A673 (cell line): ENCODE measurements at regions not wholly inside any gene's neighbourhood (a gene's known extent, or its start where the extent isn't known, plus 50 kb on each side); places are given as distances from the start of the nearest gene placed in this dataset.

Experiments used
- BruUV-seq: library from RNA; stranded (reverse); fragments of 400-500 nt; replicated peaks from 2 replicates; lab custom pipeline; 2021; lab: Mats Ljungman, UMichigan
- CTCF ChIA-PET: fragments of 300-600 bp; sonication (Branson Sonifier 250); formaldehyde crosslinking; loops from one replicate; lab custom pipeline; 2022; ENCODE audit warnings: antibody characterized with exemption; lab: Charles Lee
- POLR2A ChIA-PET: fragments of 300-600 bp; sonication (Branson Sonifier 250); formaldehyde crosslinking; loops from one replicate; lab custom pipeline; 2022; ENCODE audit warnings: antibody characterized with exemption; ENCODE audit not compliant: low non-redundant PET; lab: Charles Lee
- DNase-seq: peaks from one replicate; pipeline ENCODE4 v3.0.0-alpha.2; 2015; ENCODE audit warnings: low spot score
- H3K27ac ChIP-seq: fragments of 200-600 bp; sonication (generic); 2 replicates; pipeline ENCODE4 v1.5.1; 2016; ENCODE audit warnings: mixed run types, low read depth, mild to moderate bottlenecking, mixed read lengths, antibody characterized with exemption, low read length; ENCODE audit not compliant: poor library complexity, severe bottlenecking
- H3K27me3 ChIP-seq: fragments of 200-600 bp; sonication (generic); replicated peaks from 2 replicates; pipeline ENCODE4 v1.6.1; 2017; ENCODE audit warnings: mixed run types, low read depth, mild to moderate bottlenecking, mixed read lengths, antibody characterized with exemption, low read length; ENCODE audit not compliant: insufficient read depth, poor library complexity
- H3K36me3 ChIP-seq: fragments of 200-600 bp; sonication (generic); 2 replicates; pipeline ENCODE4 v1.6.1; 2016; ENCODE audit warnings: mixed run types, mild to moderate bottlenecking, mixed read lengths, antibody characterized with exemption, low read length; ENCODE audit not compliant: insufficient read depth, poor library complexity, severe bottlenecking
- H3K4me1 ChIP-seq: fragments of 200-600 bp; sonication (generic); 2 replicates; pipeline ENCODE4 v1.6.1; 2017; ENCODE audit warnings: mixed run types, mild to moderate bottlenecking, mixed read lengths, antibody characterized with exemption, low read length; ENCODE audit not compliant: insufficient read depth, poor library complexity, severe bottlenecking
- H3K4me3 ChIP-seq: fragments of 200-600 bp; sonication (generic); 2 replicates; pipeline ENCODE4 v1.5.1; 2016; ENCODE audit warnings: low read depth, mixed run types, mild to moderate bottlenecking, mixed read lengths, low read length; ENCODE audit not compliant: poor library complexity, severe bottlenecking
- H3K9me3 ChIP-seq: fragments of 200-600 bp; sonication (generic); 2 replicates; pipeline ENCODE4 v1.6.1; 2016; ENCODE audit warnings: mixed run types, low read depth, mild to moderate bottlenecking, mixed read lengths, antibody characterized with exemption, low read length; ENCODE audit not compliant: poor library complexity, severe bottlenecking
- EZH2 ChIP-seq: fragments of 200-600 bp; sonication (generic); IDR thresholded peaks from 2 replicates; pipeline ENCODE4 v1.6.1; 2017; ENCODE audit warnings: borderline replicate concordance, low read depth, mild to moderate bottlenecking, mixed read lengths, antibody characterized with exemption, low read length; ENCODE audit not compliant: poor library complexity, severe bottlenecking
- intact Hi-C: fragments of 100-400 bp; cut with micrococcal nuclease; formaldehyde crosslinking; loops from one replicate; pipeline ENCODE4 v1.10.0; 2022; ENCODE audit not compliant: unreplicated experiment
- TF ChIP-seq, protein P1 (sequence below): fragments of 300-800, 200-600 bp; sonication (generic); conservative IDR thresholded peaks from 2 replicates; pipeline ENCODE4 v1.5.1; 2017; ENCODE audit warnings: low read depth, mild to moderate bottlenecking, antibody characterized with exemption, low read length, moderate library complexity, mixed read lengths

DNA sequence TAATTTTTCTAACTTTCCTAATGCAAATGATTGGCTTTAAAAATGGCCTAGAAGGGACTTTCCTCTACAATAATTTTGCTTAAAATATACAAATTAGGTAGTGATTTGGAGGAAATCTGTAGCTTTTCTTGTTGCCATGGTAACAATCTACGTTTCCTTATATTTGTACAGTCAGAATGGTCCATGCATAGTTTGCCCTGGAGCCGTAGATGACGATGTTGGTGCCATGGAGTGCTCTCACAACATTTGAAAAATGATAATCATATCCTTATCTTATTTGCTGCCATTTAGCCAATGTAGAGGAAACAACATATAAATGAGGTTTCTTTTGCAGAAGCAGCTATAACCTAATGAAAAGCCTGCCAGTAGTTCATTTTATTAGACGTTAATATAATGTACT lies 89.0 kb upstream of the NMU start:
- no peak overlapping the region for H3K27ac ChIP-seq
- BruUV-seq: no TSS peak
- no peak for DNase-seq
- no peaks in the 10 kb centered on the region for H3K36me3 ChIP-seq
- ChIA-PET POLR2A (no interaction called here), CTCF (no interaction called here)
- intact Hi-C loops: no loop called here
- no peaks in the 10 kb centered on the region for H3K27me3 ChIP-seq
- H3K9me3 ChIP-seq: no peaks in the 10 kb centered on the region
- no peak overlapping the region for H3K4me3 ChIP-seq
- H3K4me1 ChIP-seq: no peaks in the 10 kb centered on the region
- TF ChIP-seq, protein P1, sequence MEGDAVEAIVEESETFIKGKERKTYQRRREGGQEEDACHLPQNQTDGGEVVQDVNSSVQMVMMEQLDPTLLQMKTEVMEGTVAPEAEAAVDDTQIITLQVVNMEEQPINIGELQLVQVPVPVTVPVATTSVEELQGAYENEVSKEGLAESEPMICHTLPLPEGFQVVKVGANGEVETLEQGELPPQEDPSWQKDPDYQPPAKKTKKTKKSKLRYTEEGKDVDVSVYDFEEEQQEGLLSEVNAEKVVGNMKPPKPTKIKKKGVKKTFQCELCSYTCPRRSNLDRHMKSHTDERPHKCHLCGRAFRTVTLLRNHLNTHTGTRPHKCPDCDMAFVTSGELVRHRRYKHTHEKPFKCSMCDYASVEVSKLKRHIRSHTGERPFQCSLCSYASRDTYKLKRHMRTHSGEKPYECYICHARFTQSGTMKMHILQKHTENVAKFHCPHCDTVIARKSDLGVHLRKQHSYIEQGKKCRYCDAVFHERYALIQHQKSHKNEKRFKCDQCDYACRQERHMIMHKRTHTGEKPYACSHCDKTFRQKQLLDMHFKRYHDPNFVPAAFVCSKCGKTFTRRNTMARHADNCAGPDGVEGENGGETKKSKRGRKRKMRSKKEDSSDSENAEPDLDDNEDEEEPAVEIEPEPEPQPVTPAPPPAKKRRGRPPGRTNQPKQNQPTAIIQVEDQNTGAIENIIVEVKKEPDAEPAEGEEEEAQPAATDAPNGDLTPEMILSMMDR: no peak

DNA sequence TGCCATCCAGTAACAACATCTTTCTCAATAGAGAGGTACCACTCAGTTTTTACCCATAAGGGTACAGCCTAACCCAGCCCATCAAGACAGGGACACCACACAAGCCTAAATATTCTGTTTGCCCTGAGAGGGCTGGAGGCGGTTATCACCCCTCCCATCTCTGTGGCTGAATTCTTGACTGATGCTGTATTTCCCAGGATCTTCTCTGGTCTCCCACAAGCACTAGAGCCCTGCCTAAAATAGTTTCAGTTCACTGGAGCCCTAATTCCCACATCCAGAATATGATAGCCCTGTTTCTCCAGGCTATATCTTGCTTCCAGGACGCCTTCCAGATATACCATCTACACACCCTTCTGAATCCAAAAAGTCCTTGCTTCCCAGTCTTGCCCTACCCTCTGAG lies 91.6 kb upstream of the NMU start:
- DNase-seq: no peak
- Histone ChIP-seq H3K27me3 (no peaks in the 10 kb centered on the region), H3K36me3 (no peaks in the 10 kb centered on the region), H3K4me3 (no peak overlapping the region), H3K27ac (no peak overlapping the region), H3K9me3 (no peaks in the 10 kb centered on the region), H3K4me1 (no peaks in the 10 kb centered on the region)
- BruUV-seq: no TSS peak
- POLR2A ChIA-PET: interaction anchor here (0.6 kb wide), 1 partner anchor 279 kb away, joined by 4 read pairs; no protein-coding TSS in a partner anchor
- CTCF ChIA-PET: no interaction called here
- TF ChIP-seq, protein P1: no peak
- no peak for TF ChIP-seq EZH2
- intact Hi-C loops: no loop called here

DNA sequence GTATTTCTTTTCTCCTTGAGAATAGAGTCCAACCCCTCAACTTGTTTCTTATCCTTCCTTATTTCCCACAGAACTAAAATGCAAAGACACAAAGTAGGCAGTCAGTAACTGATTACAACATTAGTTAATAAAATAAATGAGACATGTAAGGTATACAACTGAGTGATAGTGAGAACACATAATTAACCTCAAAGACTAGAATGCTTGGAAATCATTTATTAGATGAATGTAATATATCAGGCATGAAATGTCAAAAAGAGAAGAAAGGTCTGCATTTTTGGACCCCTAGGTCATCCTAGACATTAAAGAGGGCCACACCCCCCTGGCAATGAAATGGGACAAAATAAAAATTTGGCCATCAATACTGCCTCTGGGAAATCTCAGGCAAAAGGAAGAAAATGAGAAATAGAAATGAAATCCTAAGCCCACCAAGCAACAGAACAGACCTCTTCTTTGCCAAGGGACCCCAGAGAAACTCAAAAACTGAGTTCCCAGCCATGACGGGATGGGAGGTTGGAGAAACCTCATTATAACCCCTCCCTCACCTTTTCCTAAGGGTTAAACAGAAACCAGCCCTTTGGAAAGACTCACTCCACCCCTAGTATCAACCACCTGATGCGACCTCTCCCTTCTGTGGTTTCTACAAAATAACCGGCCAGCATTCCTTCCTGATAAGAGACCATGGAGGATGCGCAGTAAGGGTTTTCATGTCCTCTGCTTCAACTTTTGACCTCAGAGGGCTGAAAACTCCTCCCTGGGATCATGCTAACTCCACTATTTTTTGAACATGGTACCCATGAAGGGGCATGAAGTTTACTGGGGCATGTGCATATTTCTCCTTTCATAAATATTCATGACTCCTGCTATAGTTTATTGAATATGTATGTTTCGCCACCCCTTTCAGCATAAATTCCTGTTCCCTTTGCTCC lies 90.0 kb upstream of the EXOC1L start:
- TF ChIP-seq EZH2: no peak
- TF ChIP-seq, protein P1: no peak
- no peak overlapping the region for H3K27ac ChIP-seq
- H3K27me3 ChIP-seq: no peaks in the 10 kb centered on the region
- no peaks in the 10 kb centered on the region for H3K9me3 ChIP-seq
- no peaks in the 10 kb centered on the region for H3K36me3 ChIP-seq
- no peak overlapping the region for H3K4me3 ChIP-seq
- DNase-seq: no peak
- BruUV-seq: no TSS peak
- ChIA-PET CTCF (no interaction called here), POLR2A (no interaction called here)
- intact Hi-C loops: loop anchor here (10.0 kb wide), 1 partner anchor 285 kb away; no protein-coding TSS in a partner anchor
- no peaks in the 10 kb centered on the region for H3K4me1 ChIP-seq
